OCI-LY1 (cell line): ENCODE measurements at regions not wholly inside any gene's neighbourhood (a gene's known extent, or its start where the extent isn't known, plus 50 kb on each side); places are given as distances from the start of the nearest gene placed in this dataset.

Experiments
- CTCF ChIP-seq: fragments of 200-600 bp; sonication (generic), shearing (Covaris generic); IDR thresholded peaks from 2 replicates; pipeline ENCODE4 v1.5.1; 2017; ENCODE audit warnings: mild to moderate bottlenecking, antibody characterized with exemption, low read length, moderate library complexity, mixed read lengths
- EZH2 ChIP-seq: fragments of 200-600 bp; sonication (generic), shearing (Covaris generic); IDR thresholded peaks from 2 replicates; pipeline ENCODE4 v1.8.0; 2017; ENCODE audit warnings: borderline replicate concordance, mixed run types, mild to moderate bottlenecking, antibody characterized with exemption, low read length, moderate library complexity, mixed read lengths

GRCh38 chr11:121794671-121795141 is 321.3 kb downstream of the BLID start:
- TF ChIP-seq CTCF (no peak), EZH2 (no peak)
